ENCODE measurements at regions not wholly inside any gene's neighbourhood (a gene's known extent, or its start where the extent isn't known, plus 50 kb on each side); places are given as distances from the start of the nearest gene placed in this dataset.

DNA sequence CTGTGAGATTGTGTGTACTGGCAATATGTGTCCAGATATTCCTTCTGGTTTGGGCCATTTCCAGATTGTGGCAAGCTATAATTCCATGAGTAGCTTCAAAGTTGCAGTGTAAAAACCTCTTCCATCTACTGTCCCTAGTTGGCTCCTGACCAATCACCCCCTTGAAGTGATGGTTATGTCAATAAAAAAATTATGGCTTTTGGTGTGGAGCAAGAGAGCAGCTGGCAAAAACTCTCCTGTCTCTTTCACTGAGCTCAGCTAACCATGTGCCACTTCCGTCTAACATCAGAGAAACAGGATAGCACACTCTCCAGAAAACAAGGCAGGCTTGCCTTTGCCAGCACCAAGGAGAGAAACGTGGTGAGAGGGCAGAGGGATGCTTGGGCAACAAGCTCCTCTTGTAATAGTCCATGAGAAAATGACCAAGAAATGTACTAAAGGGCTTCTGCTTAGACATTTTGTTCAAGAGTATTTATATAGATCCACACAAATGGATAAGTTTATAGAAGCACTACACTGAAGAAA lies 914.4 kb upstream of the SEMA6A start:
- TF ChIP-seq EZH2phosphoT487 (IDR thresholded peaks at IDR 0.05; ENCODE audit: borderline replicate concordance, low read depth, low read length) (no peak), CTCF (conservative IDR thresholded peaks at IDR 0.05; ENCODE audit: low read length) (no peak)
